NCI-H1105 treated with DMSO at 0.1 percent for 48 hours (cell line): ENCODE measurements at regions not wholly inside any gene's neighbourhood (a gene's known extent, or its start where the extent isn't known, plus 50 kb on each side); places are given as distances from the start of the nearest gene placed in this dataset.

Experiments
- DNase-seq: peaks from one replicate; lab custom pipeline; 2025; lab: John Stamatoyannopoulos, UW

DNA sequence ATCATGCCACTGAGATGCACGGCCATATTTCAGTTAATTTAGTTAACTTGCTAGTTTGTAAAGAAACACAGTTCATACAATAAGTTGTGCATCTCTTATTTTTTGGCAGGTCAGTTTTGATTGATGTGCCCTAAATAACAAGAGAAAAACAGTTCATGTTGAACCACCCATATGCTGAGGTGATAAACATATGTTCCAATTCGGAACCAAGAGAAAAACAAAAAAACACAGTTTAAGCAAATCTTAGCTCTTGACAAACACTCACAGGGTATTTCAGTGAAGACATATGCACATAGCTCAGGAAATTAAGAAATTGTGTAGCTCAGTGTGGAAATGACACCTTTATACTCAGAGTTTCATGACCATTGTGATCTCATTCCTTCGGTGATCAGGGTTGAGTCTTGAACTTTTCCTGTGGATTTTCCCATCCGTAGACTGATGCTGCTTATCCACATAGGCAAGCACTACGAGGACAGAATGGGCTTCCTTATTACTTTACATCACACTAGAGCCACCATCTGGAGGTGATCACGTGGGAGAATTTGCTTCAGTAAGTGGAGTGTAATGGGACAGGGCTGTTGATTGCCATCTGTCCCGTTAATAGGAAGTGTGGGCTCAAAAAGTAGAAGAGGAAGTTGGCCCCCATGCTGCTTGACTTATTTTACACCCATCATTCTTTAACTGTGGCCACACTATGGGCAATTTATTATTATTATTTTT is 773.0 kb downstream of the MTRR start:
- DNase-seq = no peak

DNA sequence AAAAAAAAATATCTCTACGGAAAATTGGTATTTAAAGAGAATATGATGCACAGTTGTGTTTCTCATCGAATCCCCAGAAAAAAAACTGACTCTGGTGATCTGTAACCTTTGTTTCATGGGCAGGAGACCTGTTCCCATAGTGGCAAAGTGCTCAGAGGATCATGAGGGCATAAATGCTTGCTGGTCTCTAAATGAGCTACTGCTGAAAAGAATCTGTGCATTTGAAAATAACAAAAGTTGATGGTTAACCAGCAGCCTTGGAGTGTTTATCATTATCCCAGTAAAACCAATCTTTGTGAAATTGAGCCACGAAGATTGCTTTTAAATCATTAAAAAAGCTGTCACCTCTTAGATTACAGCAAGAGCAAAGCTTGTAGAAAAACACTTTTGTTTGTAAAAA is 775.4 kb downstream of the MTRR start:
- DNase-seq = no peak

DNA sequence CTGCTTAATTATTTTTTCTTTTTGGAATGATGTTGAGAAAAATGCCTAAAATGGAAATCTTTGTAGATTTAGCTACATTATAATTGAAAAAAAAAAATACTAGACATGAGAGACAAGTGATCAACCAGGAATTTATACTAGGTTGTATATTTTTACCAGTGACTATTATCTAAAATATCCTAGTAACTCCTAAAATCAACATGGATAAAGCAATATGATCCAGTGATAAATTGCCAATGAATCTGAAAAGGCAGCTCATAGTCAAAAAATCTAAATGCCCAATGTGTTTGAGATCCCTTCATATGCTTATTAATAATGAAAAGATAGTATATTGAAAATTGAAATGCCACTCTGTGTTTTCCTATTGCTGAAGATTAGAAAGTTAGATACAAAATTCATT is 778.2 kb downstream of the MTRR start:
- DNase-seq = no peak

DNA sequence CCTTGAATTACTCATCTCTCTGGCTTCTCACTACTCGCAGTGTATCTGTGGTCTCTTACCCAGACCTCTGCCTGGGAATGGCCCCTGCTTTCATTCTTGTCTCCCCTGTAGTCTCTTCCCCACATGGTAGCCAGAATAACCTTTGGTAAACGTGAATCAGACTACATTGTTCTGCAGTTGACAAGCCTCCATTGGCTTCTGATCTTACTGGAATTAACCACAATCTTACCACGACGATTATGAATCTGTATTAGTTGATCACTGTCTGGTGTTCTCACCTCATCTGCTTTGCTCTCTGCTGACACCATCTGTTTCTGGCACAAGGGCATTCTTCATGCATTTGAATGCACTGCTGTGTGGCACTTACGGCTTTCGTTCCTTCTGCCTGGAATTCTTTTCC is 781.2 kb downstream of the MTRR start:
- no peak for DNase-seq

DNA sequence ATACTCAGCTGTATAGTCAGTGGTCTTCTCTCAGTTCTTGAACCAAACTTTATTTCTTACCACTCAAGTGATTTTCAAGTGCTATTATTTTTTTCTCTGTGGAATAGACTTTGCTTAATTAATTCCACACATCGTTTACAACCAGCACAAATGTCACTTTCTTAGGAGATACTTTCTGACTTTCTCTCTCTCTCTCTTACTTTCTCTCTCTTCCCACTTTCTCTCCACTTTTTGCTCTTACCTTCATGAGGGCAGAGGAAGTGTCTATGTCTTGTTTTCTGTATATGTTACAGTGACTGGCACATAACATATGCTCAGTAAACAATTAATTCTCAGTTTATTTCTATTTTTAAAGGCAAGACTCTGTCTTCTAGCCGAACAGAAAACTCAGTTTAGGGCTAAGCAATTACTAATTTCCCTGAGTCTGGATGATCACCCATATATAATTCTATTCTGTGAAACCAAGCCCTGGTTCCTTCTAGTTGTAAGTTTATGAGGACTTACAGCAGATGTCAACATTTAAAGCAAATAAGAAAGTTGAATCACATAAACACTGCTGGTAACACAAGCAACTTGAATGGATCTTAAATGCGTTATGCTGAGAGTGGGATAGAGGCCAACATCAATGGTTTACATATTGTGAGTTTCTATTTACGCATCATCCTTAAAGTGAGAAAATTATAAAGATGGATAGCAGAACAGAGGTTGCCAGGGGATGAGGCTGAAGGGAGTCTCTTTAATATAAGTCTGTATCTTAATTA is 791.4 kb downstream of the MTRR start:
- DNase-seq = no peak

DNA sequence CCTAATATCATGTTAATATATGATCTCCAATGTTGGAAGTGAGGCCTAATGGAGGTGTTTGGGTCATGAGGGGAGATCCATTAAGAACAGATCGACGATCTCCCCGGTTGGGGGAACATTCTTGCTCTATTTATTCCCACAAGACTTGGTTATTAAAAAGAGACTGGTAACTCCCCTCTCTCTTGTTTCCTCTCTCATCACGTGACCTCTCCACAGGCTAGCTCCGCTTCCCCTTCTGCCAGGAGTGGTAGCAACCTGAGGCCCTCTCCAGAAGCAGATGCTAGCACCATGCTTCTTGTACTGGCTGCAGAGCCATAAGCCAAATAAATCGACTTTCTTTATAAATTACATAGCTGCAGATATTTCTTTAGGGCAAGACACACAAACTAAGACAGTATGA is 794.4 kb downstream of the MTRR start:
- no peak for DNase-seq

DNA sequence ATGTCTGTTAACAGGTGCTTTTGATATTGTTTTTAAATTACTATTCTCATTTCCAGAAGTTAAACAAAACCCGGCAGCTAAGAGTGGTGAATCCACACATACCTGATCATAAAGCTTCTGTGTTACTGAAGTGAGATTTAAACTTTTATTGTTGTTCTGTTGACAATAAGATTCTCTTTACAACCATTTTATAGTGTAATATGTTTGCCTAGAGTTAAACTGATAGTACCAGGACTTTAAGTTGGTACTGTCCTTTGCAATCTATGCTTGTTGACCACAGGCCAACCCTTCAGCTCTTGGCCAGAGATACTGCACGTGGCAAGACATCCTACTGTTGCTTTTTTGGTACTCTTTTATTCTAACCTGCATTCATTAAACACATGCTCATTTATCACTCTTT is 806.2 kb downstream of the MTRR start:
- DNase-seq = no peak

DNA sequence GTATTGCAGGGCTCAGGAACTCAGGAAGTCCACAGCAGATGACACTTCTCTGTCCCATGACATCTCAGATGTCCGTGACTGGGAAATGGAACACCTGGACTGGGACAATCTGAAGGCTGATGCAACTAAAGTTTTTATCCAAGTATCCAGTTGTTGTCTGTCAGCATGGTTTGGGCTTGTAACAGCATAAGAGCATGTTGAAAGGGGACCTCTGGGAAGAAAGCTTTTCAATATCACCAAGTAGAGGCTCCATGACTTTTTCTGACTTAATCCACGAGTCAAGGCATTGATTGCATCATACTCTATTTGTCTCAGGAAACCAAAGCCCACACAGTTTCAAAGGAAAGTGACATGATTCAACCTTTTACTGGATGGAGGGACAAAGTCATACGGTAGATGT is 807.7 kb downstream of the MTRR start:
- DNase-seq = no peak

DNA sequence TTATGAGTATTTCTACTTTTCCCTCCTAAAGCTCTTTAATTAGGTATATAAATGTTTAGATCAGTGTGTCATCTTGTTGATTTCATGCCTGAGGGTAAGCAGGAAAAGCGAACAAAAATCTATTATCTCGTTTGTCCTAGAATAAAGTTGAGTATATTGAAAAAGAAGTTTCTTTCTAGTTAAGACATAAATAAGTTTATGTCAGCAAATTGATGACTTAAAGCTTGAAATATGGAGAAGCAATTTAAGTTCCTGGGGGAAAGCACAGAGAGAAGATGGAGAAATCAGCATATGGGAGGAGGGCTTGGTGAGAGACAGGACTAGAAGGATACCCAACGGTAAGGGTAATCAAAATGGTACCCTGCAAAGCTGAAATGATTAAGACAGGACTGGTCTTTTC is 813.4 kb downstream of the MTRR start:
- DNase-seq = no peak

DNA sequence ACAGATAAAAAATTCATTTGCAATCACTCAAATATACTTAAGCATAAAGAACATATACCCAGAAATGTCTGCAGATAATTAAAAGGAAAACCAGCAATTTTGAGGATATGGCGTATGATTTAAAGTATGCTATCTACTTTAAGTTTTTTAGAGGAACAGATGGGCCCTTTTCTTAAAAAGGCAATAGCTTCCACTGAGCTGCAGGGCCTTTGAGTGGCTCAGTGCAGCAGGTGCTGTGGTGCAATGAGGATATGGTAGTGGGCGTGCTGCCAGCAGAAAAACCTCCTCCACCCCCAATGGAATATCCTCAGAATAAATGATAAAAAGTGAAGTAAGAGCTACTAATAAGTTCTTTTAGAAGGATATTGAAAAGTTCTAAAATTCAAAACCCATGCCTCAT is 814.5 kb downstream of the MTRR start:
- peak; percentile 82 for DNase-seq

DNA sequence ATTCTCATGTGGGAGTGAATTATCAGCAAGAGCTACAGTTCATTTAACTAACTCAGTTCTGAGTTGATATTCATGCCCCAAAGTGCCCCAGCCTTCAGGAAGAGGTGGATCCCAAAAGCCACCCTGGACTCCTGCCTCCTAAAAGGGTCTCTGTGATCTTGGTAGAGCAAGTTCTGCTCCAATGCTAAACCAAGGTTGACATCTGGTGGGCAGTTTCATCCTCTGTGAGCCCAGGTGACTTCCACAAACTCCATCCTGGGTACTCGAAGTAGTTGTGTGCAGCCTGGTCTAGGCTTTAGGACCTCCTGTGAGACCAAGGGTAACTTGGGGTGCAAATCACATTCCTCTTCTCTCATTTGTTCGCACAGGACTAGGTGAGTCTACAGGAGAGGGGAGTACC is 816.8 kb downstream of the MTRR start:
- DNase-seq = no peak

DNA sequence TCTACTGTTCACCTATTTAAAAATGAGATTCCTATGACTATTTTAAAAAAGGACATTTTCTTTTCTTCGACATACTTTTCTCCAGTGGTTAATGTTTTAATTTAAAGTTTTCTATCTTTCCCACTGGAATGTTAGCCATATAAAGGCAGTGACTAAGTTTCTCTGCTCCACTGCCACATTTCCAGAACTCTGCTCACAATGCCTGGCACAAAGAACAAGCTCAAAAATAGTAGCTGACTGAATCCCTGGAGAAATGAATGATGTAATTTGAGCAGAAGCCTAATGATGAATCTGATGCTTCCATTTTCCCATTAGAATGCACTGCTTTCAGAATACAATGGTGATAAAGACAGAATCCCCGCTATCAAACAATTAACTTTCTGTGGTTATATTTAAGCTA is 817.8 kb downstream of the MTRR start:
- DNase-seq = no peak

DNA sequence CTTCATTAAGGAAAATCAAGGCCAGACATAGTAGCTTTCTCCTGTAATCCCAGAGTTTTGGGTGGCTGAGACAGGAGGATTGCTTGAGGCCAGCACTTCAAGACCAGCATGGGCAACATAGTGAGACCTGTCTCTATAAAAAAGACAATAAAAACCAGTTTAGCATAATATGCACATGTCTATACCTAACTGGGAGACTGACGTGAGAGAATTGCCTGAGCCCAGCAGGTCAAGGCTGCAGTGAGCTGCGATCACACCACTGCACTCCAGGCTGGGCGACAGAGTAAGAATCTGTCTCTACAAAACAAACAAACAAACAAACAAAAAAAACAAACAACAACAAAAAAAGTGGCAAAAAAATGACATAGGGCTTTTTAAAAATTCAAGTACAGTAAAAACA is 820.8 kb downstream of the MTRR start:
- DNase-seq = no peak

DNA sequence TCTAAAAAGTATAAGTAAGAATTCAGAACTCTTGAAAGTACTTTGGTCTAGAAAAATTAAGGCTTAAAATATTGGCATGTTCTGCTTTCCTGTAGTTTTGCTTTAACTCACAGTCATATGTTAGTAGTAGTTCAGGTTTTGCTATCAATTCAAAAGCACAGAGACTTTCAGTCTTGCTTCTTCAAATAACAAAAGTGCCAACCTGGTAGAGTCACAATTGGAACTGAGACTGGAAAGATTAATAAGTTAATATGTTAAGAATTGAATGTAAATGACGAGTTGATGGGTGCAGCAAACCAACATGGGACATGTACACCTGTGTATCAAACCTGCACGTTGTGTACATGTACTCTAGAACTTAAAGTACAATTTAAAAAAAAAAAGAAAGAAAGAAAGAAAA is 822.3 kb downstream of the MTRR start:
- DNase-seq = no peak

DNA sequence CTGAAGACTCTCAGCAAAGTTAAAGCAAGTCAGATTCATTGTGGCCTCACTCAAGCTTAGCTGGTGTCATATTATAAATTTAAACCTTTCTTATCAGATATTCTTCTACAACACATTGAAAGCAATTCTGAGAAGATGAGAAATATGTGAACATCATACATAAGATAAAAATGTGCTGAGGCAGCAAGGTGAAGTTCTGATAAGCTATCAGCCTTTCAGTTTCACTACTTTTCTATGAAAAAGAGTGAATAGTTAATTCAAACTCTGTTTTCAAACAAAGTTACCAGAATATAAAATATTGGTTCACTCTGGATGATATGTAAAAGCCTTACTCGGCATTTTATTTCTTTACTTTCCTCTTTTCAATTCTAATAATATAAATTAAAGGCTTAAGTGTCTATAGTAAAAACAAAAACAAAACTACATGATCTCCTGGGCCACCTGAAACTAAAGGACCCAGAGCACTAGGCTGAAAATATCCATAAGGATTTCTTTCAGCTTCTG is 824.4 kb downstream of the MTRR start:
- no peak for DNase-seq

DNA sequence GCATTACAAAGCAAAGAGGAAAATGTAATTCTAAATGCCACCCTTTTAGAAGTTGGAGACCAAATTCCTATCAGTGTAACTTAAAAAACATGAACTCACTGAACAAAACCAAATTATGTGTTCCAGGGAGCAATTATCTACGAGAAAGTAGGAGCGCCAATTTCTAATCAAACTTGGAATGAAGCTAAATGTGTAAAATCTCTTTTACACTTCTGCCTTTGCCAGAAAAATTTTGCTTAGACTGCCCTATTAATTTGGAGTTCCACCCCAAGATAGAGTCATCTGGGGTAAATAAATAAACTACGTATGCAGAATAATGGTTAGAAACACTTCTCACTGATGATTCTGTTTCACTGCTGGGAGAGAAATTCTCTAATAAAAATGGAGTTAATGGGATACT is 825.6 kb downstream of the MTRR start:
- no peak for DNase-seq

DNA sequence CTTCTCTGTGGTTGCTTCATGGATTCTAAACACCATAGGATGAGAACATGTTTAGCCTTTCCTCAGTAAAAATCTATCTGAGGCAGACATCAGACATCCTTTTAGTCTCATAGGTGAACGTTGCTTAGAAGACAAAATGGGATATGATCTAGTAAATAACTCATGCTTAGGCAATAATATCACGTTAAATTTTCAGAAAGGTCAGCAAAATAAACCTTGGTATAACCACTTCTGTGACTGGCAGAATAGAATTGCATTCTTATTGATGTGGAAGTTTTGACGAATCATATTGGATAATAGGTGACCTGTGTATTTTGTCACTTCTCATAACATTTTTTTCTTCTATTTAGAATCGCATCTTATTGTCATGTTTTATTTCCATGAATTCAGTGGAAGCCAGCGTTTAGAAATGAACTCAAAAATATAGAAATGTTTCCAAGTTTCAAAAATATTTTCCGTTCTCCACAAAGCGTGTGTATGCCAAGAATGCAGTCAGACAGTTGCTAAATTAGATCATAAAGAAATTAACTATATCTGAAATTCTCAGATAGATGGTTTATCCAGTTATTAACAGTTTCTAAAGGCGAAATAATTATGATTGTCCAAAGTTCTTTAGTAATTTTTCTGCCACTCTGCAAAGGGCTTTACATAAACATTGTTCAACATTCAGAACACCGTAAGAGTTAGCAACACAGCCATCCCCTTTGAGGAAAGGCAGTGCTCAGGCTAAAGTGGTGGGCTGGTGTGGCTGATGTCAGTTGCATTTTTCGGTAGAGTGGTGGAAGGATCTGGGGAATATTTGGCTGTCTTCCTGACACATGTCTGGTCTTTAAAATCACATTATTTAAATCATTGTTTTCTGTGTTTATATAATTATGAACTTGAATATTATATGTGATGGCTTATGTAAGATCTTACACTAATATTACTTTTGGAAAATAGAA is 827.2 kb downstream of the MTRR start:
- DNase-seq = no peak

DNA sequence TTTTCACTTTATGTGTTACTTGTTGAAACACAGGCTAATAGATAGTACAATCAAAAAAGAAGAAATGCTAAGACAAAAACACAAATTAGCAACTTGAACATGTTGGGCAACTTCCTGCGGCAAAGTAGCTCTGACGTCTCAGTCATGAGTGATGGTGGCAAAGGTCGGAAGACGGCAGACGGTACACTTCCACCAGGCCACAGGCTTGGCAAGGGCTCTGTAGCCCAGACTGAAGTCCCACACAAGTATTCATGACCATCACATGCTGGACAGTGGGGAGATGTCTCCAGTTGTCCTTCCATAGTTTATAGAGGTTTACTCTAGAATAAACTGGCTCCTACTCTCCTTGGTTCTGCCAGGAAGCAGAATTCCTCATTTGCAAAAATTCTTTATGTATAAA is 831.3 kb downstream of the MTRR start:
- no peak for DNase-seq

DNA sequence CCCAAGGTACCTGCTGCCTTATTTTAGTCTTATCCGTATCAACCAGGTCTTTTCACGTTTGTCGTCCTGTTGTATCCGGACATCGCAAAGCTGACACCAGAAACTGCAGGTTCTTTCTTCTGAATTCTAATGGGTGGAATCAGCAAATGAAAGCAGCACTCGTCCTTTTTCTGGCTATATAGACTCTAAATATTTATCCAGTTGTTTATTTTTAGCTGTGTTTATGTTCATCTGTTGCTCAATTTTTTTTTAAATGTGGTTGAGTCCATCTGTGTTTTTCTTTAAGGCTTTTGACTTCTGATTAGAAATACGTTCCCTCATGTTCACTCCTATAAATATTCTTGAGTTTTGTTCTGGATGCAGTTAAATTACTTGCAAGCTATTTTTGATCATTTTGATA is 831.7 kb downstream of the MTRR start:
- no peak for DNase-seq

DNA sequence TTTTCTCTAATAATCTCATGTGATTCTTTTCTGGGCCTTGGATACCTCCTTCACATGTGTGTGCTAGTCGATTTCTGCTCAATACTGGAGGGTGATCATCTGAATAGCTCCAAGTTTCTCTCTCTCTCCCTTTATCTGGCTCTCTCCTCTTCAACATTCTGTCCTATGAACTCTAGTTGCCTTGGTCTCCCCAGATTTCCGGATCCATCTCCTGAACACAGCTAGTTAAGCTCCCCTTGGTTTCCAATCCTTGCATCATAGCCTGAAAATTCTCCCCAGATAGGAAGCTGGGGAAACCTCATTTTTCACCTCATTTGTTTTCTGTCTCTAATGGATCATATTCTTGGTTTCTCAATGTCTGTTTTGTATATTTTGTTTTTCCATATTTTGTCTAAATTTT is 832.3 kb downstream of the MTRR start:
- no peak for DNase-seq

DNA sequence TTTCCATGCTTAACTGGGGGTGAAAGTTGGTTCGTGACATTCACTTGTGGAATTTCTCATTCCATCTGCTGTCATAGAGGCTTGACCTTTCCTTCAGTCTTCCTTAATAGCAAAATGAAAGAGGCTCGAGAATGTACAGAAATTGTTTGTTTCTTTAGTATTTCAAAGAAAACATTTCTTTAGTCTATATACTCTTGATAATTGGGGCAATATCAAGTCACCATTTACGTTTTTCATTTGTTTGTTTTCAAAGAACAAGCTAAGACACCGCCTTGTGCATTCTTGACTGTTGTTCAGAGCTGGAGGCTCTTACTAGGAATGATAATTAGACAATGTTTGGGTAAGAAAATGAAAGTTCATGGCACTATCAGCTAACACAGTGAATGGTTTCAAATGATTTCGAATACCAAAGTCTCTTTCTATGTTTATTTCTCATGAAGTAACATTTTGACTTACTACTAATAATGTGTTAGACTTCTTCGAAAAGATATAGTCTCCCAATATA is 835.4 kb downstream of the SEMA5A start:
- DNase-seq = no peak

DNA sequence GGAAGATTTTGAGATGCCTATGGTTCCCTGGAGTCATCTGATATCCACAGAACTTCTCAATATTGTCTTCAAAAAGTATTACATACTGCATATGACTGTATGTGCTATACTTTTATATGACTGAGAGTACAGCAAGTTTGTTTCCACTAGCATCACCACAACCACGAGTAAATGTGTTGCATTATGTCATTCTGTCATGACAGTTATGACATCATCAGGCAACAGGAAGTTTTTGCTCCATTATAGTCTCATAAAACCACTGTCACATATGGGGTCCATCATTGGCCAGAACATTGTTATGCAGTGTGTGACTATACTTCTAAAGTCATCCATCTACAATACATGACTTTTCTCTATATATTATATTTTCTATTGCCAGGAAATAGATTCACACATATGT is 831.7 kb downstream of the SEMA5A start:
- DNase-seq = no peak
